ENCODE measurements at regions not wholly inside any gene's neighbourhood (a gene's known extent, or its start where the extent isn't known, plus 50 kb on each side); places are given as distances from the start of the nearest gene placed in this dataset.

DNA sequence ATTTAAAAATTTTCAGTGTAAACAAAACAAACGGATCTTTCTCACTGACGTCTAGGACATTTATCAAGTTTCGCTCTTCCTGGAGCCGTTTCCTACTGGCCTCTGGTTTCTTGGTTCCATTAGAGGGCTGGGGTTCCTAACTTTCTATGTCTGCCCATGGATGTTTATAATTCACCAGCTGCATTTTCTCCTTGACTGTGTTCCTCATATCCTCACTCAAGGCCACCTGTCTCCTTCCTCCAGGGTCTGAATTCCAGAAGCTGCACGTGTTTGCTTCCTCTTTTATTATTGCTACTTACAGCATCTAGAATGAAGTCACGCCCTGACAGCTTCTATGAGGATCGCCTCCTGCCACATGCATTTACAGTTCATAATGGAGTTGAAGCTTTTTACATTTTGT, 74.1 kb upstream of the BASP1 start:
- TF ChIP-seq, protein P1, sequence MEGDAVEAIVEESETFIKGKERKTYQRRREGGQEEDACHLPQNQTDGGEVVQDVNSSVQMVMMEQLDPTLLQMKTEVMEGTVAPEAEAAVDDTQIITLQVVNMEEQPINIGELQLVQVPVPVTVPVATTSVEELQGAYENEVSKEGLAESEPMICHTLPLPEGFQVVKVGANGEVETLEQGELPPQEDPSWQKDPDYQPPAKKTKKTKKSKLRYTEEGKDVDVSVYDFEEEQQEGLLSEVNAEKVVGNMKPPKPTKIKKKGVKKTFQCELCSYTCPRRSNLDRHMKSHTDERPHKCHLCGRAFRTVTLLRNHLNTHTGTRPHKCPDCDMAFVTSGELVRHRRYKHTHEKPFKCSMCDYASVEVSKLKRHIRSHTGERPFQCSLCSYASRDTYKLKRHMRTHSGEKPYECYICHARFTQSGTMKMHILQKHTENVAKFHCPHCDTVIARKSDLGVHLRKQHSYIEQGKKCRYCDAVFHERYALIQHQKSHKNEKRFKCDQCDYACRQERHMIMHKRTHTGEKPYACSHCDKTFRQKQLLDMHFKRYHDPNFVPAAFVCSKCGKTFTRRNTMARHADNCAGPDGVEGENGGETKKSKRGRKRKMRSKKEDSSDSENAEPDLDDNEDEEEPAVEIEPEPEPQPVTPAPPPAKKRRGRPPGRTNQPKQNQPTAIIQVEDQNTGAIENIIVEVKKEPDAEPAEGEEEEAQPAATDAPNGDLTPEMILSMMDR (IDR thresholded peaks at IDR 0.05 in 2 of 3, conservative IDR thresholded peaks at IDR 0.05 in 1 of 3; ENCODE audit: borderline replicate concordance in 1 of 3, insufficient read depth in 1 of 3, low read depth in 2 of 3, low read length in 2 of 3): no peak
- TF ChIP-seq FOSL1 (IDR thresholded peaks at IDR 0.05; ENCODE audit: low read depth) (no peak), ATF3 (IDR thresholded peaks at IDR 0.05) (no peak), JUND (IDR thresholded peaks at IDR 0.05) (no peak), POLR2A (IDR thresholded peaks at IDR 0.05; ENCODE audit: borderline replicate concordance, extremely low read depth, insufficient read depth, insufficient read length) (no peak), ZNF274 (IDR thresholded peaks at IDR 0.05; ENCODE audit: low read depth, low read length) (no peak), SRF (IDR thresholded peaks at IDR 0.05; ENCODE audit: low read depth) (no peak), EZH2 (IDR thresholded peaks at IDR 0.05) (no peak), EZH2phosphoT487 (IDR thresholded peaks at IDR 0.05; ENCODE audit: borderline replicate concordance) (no peak), ELF1 (IDR thresholded peaks at IDR 0.05; ENCODE audit: borderline replicate concordance, low read depth) (no peak), CEBPB (IDR thresholded peaks at IDR 0.05; ENCODE audit: low read depth) (no peak), YY1 (IDR thresholded peaks at IDR 0.05; ENCODE audit: extremely low read depth, insufficient replicate concordance, low read depth, low read length) (no peak)
- TF ChIP-seq, protein P2, sequence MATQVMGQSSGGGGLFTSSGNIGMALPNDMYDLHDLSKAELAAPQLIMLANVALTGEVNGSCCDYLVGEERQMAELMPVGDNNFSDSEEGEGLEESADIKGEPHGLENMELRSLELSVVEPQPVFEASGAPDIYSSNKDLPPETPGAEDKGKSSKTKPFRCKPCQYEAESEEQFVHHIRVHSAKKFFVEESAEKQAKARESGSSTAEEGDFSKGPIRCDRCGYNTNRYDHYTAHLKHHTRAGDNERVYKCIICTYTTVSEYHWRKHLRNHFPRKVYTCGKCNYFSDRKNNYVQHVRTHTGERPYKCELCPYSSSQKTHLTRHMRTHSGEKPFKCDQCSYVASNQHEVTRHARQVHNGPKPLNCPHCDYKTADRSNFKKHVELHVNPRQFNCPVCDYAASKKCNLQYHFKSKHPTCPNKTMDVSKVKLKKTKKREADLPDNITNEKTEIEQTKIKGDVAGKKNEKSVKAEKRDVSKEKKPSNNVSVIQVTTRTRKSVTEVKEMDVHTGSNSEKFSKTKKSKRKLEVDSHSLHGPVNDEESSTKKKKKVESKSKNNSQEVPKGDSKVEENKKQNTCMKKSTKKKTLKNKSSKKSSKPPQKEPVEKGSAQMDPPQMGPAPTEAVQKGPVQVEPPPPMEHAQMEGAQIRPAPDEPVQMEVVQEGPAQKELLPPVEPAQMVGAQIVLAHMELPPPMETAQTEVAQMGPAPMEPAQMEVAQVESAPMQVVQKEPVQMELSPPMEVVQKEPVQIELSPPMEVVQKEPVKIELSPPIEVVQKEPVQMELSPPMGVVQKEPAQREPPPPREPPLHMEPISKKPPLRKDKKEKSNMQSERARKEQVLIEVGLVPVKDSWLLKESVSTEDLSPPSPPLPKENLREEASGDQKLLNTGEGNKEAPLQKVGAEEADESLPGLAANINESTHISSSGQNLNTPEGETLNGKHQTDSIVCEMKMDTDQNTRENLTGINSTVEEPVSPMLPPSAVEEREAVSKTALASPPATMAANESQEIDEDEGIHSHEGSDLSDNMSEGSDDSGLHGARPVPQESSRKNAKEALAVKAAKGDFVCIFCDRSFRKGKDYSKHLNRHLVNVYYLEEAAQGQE (IDR thresholded peaks at IDR 0.05; ENCODE audit: low read depth): no peak
